ENCODE measurements at regions not wholly inside any gene's neighbourhood (a gene's known extent, or its start where the extent isn't known, plus 50 kb on each side); places are given as distances from the start of the nearest gene placed in this dataset.

GRCh38 chr6:156647140-156647784 is 129.9 kb upstream of the ARID1B start:
- DNase-seq: no peak

- DNase-seq: no peak
Measured at GRCh38 chr6:156646496-156646895, 130.7 kb upstream of the ARID1B start.

GRCh38 chr6:156645097-156645496 is 132.1 kb upstream of the ARID1B start:
- no peak for DNase-seq

GRCh38 chr6:156639009-156639721 is 138.0 kb upstream of the ARID1B start:
- no peak for DNase-seq

GRCh38 chr6:156638581-156638980 is 138.6 kb upstream of the ARID1B start:
- DNase-seq: no peak

GRCh38 chr6:156634951-156635371 is 142.2 kb upstream of the ARID1B start:
- DNase-seq: no peak

GRCh38 chr6:156634048-156634447 is 143.1 kb upstream of the ARID1B start:
- no peak for DNase-seq

GRCh38 chr6:156633291-156633690 is 143.9 kb upstream of the ARID1B start:
- no peak for DNase-seq

GRCh38 chr6:156630613-156631302 is 146.4 kb upstream of the ARID1B start:
- no peak for DNase-seq

- DNase-seq: no peak
Measured at GRCh38 chr6:156628805-156629204, 148.4 kb upstream of the ARID1B start.

- DNase-seq: no peak
Measured at GRCh38 chr6:156627524-156627923, 149.7 kb upstream of the ARID1B start.

- no peak for DNase-seq
Measured at GRCh38 chr6:156622185-156622584, 155.0 kb upstream of the ARID1B start.

- DNase-seq: no peak
Measured at GRCh38 chr6:156620331-156620730, 156.8 kb upstream of the ARID1B start.

GRCh38 chr6:156618600-156619205 is 158.5 kb upstream of the ARID1B start:
- no peak for DNase-seq

GRCh38 chr6:156617941-156618340 is 159.2 kb upstream of the ARID1B start:
- DNase-seq: no peak

GRCh38 chr6:156617376-156617775 is 159.8 kb upstream of the ARID1B start:
- no peak for DNase-seq

- DNase-seq: no peak
Measured at GRCh38 chr6:156616495-156616894, 160.7 kb upstream of the ARID1B start.

GRCh38 chr6:156613996-156614395 is 163.2 kb upstream of the ARID1B start:
- no peak for DNase-seq

- no peak for DNase-seq
Measured at GRCh38 chr6:156612361-156612760, 164.8 kb upstream of the ARID1B start.

- DNase-seq: no peak
Measured at GRCh38 chr6:156602066-156602385, 175.2 kb upstream of the ARID1B start.

- DNase-seq: no peak
Measured at GRCh38 chr6:156601152-156602065, 175.8 kb upstream of the ARID1B start.

- DNase-seq: no peak
Measured at GRCh38 chr6:156600678-156601077, 176.5 kb upstream of the ARID1B start.
